HEK293 (cell line): ENCODE measurements at regions not wholly inside any gene's neighbourhood (a gene's known extent, or its start where the extent isn't known, plus 50 kb on each side); places are given as distances from the start of the nearest gene placed in this dataset.

ENCODE experiments used
- CTCF ChIA-PET: fragments of 350-600 bp; formaldehyde crosslinking; extraction: SDS; loops from one replicate; lab custom pipeline; 2021; ENCODE audit warnings: antibody characterized with exemption; lab: Yijun Ruan, JAX
- POLR2A ChIA-PET: fragments of 300-600 bp; formaldehyde crosslinking; extraction: SDS; loops from one replicate; lab custom pipeline; 2020; ENCODE audit warnings: antibody characterized with exemption, inconsistent platforms; lab: Yijun Ruan, JAX
- H3K27ac ChIP-seq: fragments of 200-500 bp; sonication (Bioruptor generic); 2 replicates; pipeline ENCODE4 v1.5.1; 2014; ENCODE audit warnings: low read depth, low read length, control low read depth, inconsistent platforms; ENCODE audit errors: extremely low read depth
- H3K36me3 ChIP-seq, 2 experiments: fragments of 200-500 bp in 1 of 2; sonication (Bioruptor generic) in 1 of 2; 1 replicate in 1 of 2; 2 replicates in 1 of 2; pipeline ENCODE4 v1.5.1; 2014 to 2017; ENCODE audit warnings: inconsistent platforms in 2 of 2, low read length in 2 of 2; ENCODE audit not compliant: control insufficient read depth in 2 of 2, insufficient read depth in 1 of 2
- H3K4me1 ChIP-seq: fragments of 200-500 bp; sonication (Bioruptor generic); 2 replicates; pipeline ENCODE4 v1.5.1; 2014; ENCODE audit warnings: mild to moderate bottlenecking, low read length, inconsistent platforms; ENCODE audit not compliant: control insufficient read depth, insufficient read depth
- H3K4me3 ChIP-seq: 2 replicates; pipeline ENCODE4 v1.5.1; 2011; ENCODE audit warnings: low read depth, mild to moderate bottlenecking, control low read depth, low read length, moderate library complexity
- H3K9me3 ChIP-seq: fragments of 200-500 bp; sonication (Bioruptor generic); 2 replicates; pipeline ENCODE4 v1.5.1; 2014; ENCODE audit warnings: low read depth, low read length, inconsistent platforms; ENCODE audit not compliant: control insufficient read depth, insufficient read depth
- AEBP2 ChIP-seq: fragments of 450-650 bp; formaldehyde crosslinking; IDR thresholded peaks from 2 replicates; pipeline ENCODE4 v1.5.1; 2016; ENCODE audit warnings: missing biosample characterization, missing genetic modification characterization, borderline replicate concordance
- CTCF ChIP-seq: fragments of 450-650 bp; formaldehyde crosslinking; IDR thresholded peaks from 2 replicates; pipeline ENCODE4 v1.5.1; 2016; ENCODE audit warnings: missing biosample characterization, missing genetic modification characterization
- FEZF1 ChIP-seq: fragments of 450-650 bp; formaldehyde crosslinking; IDR thresholded peaks from 2 replicates; pipeline ENCODE4 v1.5.1; 2016; ENCODE audit warnings: missing biosample characterization, missing genetic modification characterization
- KLF16 ChIP-seq: fragments of 450-650 bp; formaldehyde crosslinking; IDR thresholded peaks from 2 replicates; pipeline ENCODE4 v1.5.1; 2017; ENCODE audit warnings: missing biosample characterization, missing genetic modification characterization
- KLF8 ChIP-seq: fragments of 450-650 bp; formaldehyde crosslinking; IDR thresholded peaks from 2 replicates; pipeline ENCODE4 v1.5.1; 2016; ENCODE audit warnings: missing biosample characterization, missing genetic modification characterization
- ZBTB17 ChIP-seq: fragments of 450-650 bp; formaldehyde crosslinking; IDR thresholded peaks from 2 replicates; pipeline ENCODE4 v1.5.1; 2016; ENCODE audit warnings: missing biosample characterization, missing genetic modification characterization
- ZFP41 ChIP-seq: fragments of 450-650 bp; formaldehyde crosslinking; IDR thresholded peaks from 2 replicates; pipeline ENCODE4 v1.5.1; 2016; ENCODE audit warnings: missing biosample characterization, missing genetic modification characterization, borderline replicate concordance
- ZNF2 ChIP-seq: fragments of 450-650 bp; formaldehyde crosslinking; IDR thresholded peaks from 2 replicates; pipeline ENCODE4 v1.5.1; 2016; ENCODE audit warnings: missing biosample characterization, missing genetic modification characterization
- ZNF391 ChIP-seq: fragments of 450-650 bp; formaldehyde crosslinking; IDR thresholded peaks from 2 replicates; pipeline ENCODE4 v1.5.1; 2016; ENCODE audit warnings: low read depth, missing biosample characterization, missing genetic modification characterization, borderline replicate concordance
- ZNF513 ChIP-seq: fragments of 450-650 bp; IDR thresholded peaks from 2 replicates; pipeline ENCODE4 v1.5.1; 2018; ENCODE audit warnings: missing biosample characterization, missing genetic modification characterization
- ZNF585B ChIP-seq: fragments of 450-650 bp; formaldehyde crosslinking; IDR thresholded peaks from 2 replicates; pipeline ENCODE4 v1.5.1; 2016; ENCODE audit warnings: missing biosample characterization, missing genetic modification characterization
- ZNF639 ChIP-seq: fragments of 450-650 bp; formaldehyde crosslinking; IDR thresholded peaks from 2 replicates; pipeline ENCODE4 v1.5.1; 2016; ENCODE audit warnings: missing biosample characterization, missing genetic modification characterization
- ZNF654 ChIP-seq: fragments of 450-650 bp; formaldehyde crosslinking; IDR thresholded peaks from 2 replicates; pipeline ENCODE4 v1.5.1; 2016; ENCODE audit warnings: low read depth, missing biosample characterization, missing genetic modification characterization
- ZNF658 ChIP-seq: fragments of 450-650 bp; formaldehyde crosslinking; IDR thresholded peaks from 2 replicates; pipeline ENCODE4; 2016; ENCODE audit warnings: missing biosample characterization, missing genetic modification characterization
- ZNF660 ChIP-seq: fragments of 450-650 bp; IDR thresholded peaks from 2 replicates; pipeline ENCODE4 v1.5.1; 2018; ENCODE audit warnings: missing biosample characterization, mild to moderate bottlenecking, missing genetic modification characterization
- ZNF692 ChIP-seq: fragments of 450-650 bp; formaldehyde crosslinking; IDR thresholded peaks from 2 replicates; pipeline ENCODE4 v1.5.1; 2016; ENCODE audit warnings: missing biosample characterization, missing genetic modification characterization
- ZNF701 ChIP-seq: fragments of 450-650 bp; formaldehyde crosslinking; IDR thresholded peaks from 2 replicates; pipeline ENCODE4 v1.5.1; 2016; ENCODE audit warnings: missing biosample characterization, missing genetic modification characterization
- ZNF843 ChIP-seq: fragments of 450-650 bp; formaldehyde crosslinking; IDR thresholded peaks from 2 replicates; pipeline ENCODE4 v1.5.1; 2016; ENCODE audit warnings: missing biosample characterization, missing genetic modification characterization
- TF ChIP-seq, protein P1 (sequence below): fragments of 450-650 bp; formaldehyde crosslinking; optimal IDR thresholded peaks from 2 replicates; pipeline ENCODE3; 2016; ENCODE audit warnings: missing biosample characterization, mild to moderate bottlenecking, missing genetic modification characterization
- TF ChIP-seq, protein P2 (sequence below): fragments of 450-650 bp; formaldehyde crosslinking; IDR thresholded peaks from 2 replicates; pipeline ENCODE4 v1.5.1; 2016; ENCODE audit warnings: missing biosample characterization, missing genetic modification characterization

- Histone ChIP-seq H3K36me3 (no peaks in the 10 kb centered on the region), H3K9me3 (no peaks in the 10 kb centered on the region), H3K4me3 (no peak overlapping the region), H3K4me1 (no peaks in the 10 kb centered on the region), H3K27ac (no peak overlapping the region)
- no peak for TF ChIP-seq ZNF692 (tag by site-specific recombination)
- TF ChIP-seq ZBTB17 (tag by site-specific recombination), result peak; percentile 56
- no peak for TF ChIP-seq FEZF1
- no peak for TF ChIP-seq ZNF701 (tag by site-specific recombination)
- no peak for TF ChIP-seq ZNF660 (tag by site-specific recombination)
- TF ChIP-seq CTCF (tag by site-specific recombination), result peak; percentile 91
- peak; percentile 98 for TF ChIP-seq ZNF654 (tag by site-specific recombination)
- TF ChIP-seq, protein P1, sequence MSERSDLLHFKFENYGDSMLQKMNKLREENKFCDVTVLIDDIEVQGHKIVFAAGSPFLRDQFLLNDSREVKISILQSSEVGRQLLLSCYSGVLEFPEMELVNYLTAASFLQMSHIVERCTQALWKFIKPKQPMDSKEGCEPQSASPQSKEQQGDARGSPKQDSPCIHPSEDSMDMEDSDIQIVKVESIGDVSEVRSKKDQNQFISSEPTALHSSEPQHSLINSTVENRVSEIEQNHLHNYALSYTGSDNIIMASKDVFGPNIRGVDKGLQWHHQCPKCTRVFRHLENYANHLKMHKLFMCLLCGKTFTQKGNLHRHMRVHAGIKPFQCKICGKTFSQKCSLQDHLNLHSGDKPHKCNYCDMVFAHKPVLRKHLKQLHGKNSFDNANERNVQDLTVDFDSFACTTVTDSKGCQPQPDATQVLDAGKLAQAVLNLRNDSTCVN (tag by site-specific recombination), result no peak
- no peak for TF ChIP-seq ZNF639 (tag by site-specific recombination)
- no peak for TF ChIP-seq ZNF513 (tag by site-specific recombination)
- no peak for TF ChIP-seq ZNF585B (tag by site-specific recombination)
- no peak for TF ChIP-seq ZFP41 (tag by site-specific recombination)
- no peak for TF ChIP-seq ZNF843 (tag by site-specific recombination)
- TF ChIP-seq KLF8, result no peak
- TF ChIP-seq ZNF658 (tag by site-specific recombination), result no peak
- no peak for TF ChIP-seq ZNF2 (tag by site-specific recombination)
- TF ChIP-seq ZNF391 (tag by site-specific recombination), result no peak
- TF ChIP-seq, protein P2, sequence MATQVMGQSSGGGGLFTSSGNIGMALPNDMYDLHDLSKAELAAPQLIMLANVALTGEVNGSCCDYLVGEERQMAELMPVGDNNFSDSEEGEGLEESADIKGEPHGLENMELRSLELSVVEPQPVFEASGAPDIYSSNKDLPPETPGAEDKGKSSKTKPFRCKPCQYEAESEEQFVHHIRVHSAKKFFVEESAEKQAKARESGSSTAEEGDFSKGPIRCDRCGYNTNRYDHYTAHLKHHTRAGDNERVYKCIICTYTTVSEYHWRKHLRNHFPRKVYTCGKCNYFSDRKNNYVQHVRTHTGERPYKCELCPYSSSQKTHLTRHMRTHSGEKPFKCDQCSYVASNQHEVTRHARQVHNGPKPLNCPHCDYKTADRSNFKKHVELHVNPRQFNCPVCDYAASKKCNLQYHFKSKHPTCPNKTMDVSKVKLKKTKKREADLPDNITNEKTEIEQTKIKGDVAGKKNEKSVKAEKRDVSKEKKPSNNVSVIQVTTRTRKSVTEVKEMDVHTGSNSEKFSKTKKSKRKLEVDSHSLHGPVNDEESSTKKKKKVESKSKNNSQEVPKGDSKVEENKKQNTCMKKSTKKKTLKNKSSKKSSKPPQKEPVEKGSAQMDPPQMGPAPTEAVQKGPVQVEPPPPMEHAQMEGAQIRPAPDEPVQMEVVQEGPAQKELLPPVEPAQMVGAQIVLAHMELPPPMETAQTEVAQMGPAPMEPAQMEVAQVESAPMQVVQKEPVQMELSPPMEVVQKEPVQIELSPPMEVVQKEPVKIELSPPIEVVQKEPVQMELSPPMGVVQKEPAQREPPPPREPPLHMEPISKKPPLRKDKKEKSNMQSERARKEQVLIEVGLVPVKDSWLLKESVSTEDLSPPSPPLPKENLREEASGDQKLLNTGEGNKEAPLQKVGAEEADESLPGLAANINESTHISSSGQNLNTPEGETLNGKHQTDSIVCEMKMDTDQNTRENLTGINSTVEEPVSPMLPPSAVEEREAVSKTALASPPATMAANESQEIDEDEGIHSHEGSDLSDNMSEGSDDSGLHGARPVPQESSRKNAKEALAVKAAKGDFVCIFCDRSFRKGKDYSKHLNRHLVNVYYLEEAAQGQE (tag by site-specific recombination), result no peak
- no peak for TF ChIP-seq KLF16 (tag by site-specific recombination)
- no peak for TF ChIP-seq AEBP2 (tag by site-specific recombination)
- POLR2A ChIA-PET, result no interaction called here
- CTCF ChIA-PET, result interaction anchor here (0.6 to 6.6 kb wide), 30 partner anchors 10 to 1132 kb away, joined by 3 to 65 read pairs (median 4); no protein-coding TSS in a partner anchor
Measured at GRCh38 chr3:10758304-10759037, 57.6 kb upstream of the SLC6A11 start.
